ENCODE measurements at regions not wholly inside any gene's neighbourhood (a gene's known extent, or its start where the extent isn't known, plus 50 kb on each side); places are given as distances from the start of the nearest gene placed in this dataset.

- TF ChIP-seq MYC (IDR thresholded peaks at IDR 0.05; ENCODE audit: borderline replicate concordance, low read length) (no peak), CTCF (IDR thresholded peaks at IDR 0.05) (no peak), REST (IDR thresholded peaks at IDR 0.05) (no peak), POLR2A (IDR thresholded peaks at IDR 0.05; ENCODE audit: low read length) (no peak), BHLHE40 (IDR thresholded peaks at IDR 0.05; ENCODE audit: low read depth, low read length) (no peak), USF2 (IDR thresholded peaks at IDR 0.05) (no peak), RNF2 (IDR thresholded peaks at IDR 0.05; ENCODE audit: borderline replicate concordance, low read depth) (no peak), RAD21 (conservative IDR thresholded peaks at IDR 0.05 in 1 of 2, IDR thresholded peaks at IDR 0.05 in 1 of 2) (no peak), EP300 (IDR thresholded peaks at IDR 0.05) (no peak)
Measured at GRCh38 chr11:128398517-128399250, 188.7 kb downstream of the ETS1 start.
